ENCODE measurements at regions not wholly inside any gene's neighbourhood (a gene's known extent, or its start where the extent isn't known, plus 50 kb on each side); places are given as distances from the start of the nearest gene placed in this dataset.

- FAIRE-seq (no peak), DNase-seq (ENCODE audit: insufficient read length, low spot score) (no peak)
Observed at GRCh38 chr2:47620770-47621437, 50.1 kb upstream of the KCNK12 start.
